GM12892 (cell line): ENCODE measurements at regions not wholly inside any gene's neighbourhood (a gene's known extent, or its start where the extent isn't known, plus 50 kb on each side); places are given as distances from the start of the nearest gene placed in this dataset.

Experiments
- POLR2AphosphoS5 ChIP-seq: IDR thresholded peaks from 2 replicates; pipeline ENCODE4 v1.6.1; 2011; ENCODE audit warnings: low read depth, low read length, control low read depth
- TAF1 ChIP-seq: IDR thresholded peaks from 2 replicates; pipeline ENCODE4 v1.6.1; 2011; ENCODE audit warnings: low read depth, mild to moderate bottlenecking, control low read depth, low read length, borderline replicate concordance

GRCh38 chr18:72122103-72122502 is 422.0 kb downstream of the CBLN2 start:
- TF ChIP-seq POLR2AphosphoS5 (no peak), TAF1 (no peak)
